ENCODE measurements at regions not wholly inside any gene's neighbourhood (a gene's known extent, or its start where the extent isn't known, plus 50 kb on each side); places are given as distances from the start of the nearest gene placed in this dataset.
"Not testable (repeated sequence)": the region's sequence is repeated elsewhere in the genome, so short reads cannot be mapped to it uniquely, and the experiment has no call there.

DNA sequence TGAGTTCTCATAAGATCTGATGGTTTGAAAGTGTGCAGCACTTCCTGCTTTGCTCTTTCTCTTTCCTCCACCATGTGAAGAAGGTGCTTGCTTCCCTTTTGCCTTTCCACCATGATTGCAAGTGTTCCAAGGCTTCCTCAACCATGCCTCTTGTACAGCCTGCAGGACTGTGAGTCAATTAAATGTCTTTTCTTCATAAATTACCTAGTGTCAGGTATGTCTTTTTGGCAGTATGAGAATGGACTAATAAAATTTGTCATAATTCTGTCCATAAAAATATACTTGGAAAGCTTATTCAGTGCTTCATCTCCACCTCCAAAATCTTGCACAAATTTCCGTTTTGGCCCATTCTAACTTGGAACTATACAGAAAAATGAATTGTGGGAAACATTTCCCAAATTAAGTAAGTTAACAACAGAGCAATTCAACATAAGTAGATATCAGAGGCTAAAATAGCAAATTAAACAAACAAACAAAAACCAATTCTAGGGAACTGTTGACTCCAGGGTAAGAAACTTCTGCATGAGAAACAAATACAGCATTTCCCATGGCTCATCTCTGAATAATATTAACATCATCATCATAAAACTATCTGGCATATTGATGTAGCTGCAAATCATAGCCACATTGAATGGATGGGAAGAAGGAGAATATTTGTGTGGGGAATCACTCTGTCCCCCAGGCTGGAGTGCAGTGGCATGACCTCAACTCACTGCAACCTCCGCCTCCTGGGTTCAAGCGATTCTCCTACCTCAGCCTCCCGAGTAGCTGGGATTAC lies 459.5 kb upstream of the FAR2 start:
- DNase-seq (ENCODE audit: low read depth), result no peak

DNA sequence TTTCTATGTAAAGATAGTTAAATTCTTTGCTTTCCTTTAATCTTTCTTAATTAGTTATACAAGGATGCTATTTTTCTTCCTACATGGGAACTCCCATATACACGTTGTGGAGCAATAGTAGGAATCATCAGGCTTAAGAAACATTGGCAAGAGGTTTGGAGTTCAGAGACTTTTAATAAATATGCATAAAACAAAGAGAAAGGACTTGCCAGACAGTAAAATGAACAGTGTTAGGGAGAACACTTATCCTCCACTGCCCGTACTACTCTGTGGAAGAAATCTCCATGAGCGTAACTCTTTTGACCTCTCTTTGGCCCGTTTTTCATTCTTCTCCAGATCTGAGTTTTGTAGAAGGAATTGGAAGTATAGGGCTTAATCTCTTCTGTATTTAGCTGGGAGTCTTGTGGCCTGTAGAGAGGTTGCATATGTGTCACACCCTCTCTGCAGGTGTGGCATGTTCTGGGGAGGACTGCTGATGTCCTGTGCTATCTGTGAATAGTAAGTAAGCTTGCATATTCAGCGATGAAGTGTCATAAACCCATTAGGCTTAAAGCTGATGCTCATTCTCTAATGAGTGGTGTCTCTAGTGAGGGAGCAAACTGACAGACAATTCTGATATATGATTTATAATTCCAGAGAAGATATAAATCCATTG lies 455.4 kb upstream of the FAR2 start:
- no peak for DNase-seq (ENCODE audit: low read depth)

DNA sequence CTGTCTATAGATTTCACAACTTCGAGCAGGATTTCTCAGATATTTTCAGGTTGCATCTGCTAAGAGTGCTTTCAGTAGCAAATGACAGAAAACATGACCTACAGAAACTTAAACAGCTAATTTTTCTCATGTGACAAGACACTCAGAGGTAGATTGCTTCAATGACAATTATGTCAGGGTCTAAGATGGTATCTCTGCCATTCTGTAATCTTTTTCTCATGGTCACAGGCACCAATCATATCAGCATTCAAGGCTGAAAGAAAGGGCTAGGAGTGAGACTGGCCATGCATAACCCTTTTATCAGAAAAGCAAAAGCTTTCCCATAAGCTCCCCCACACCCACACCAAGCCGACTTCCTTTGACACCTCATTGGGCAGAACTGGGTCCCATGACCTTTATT lies 450.5 kb upstream of the FAR2 start:
- DNase-seq (ENCODE audit: low read depth), result no peak

DNA sequence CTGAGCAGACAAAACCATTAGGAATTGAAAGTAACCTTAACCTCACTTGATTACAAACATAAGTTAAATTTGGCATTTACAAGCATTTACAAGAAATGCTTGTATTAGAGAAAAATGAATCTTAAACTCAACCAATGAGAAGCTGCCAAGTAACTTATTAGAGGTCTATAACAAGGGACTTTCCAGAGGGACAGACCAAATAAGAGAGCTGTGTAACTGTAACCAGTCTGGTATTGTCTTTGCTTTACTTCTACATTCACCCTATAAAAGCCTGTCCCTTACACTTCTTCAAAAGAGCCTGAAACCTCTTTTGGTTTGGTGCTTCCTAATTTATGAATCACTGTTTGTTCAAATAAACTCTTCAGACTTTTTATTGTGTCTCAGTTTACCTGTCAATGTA lies 450.0 kb upstream of the FAR2 start:
- DNase-seq (ENCODE audit: low read depth), result no peak

DNA sequence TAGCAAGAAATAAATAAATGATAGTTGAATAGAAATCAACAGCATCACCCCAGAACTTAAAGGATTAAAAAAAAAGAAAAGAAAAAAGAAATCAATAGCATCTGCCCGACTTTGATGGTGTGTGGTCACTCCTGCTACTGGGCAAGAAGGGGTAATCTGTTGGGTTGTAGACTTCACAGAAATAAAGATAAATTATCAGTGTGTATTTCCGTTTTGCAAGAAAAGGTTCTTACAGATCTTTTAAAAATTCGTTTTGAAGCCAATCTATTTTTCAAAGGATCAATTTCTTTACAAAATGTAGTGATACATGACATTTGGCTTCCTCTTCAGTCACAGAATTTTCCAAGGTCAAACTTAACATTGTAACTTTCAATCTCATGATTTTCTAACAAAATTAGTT lies 448.9 kb upstream of the FAR2 start:
- DNase-seq (ENCODE audit: low read depth), result no peak

DNA sequence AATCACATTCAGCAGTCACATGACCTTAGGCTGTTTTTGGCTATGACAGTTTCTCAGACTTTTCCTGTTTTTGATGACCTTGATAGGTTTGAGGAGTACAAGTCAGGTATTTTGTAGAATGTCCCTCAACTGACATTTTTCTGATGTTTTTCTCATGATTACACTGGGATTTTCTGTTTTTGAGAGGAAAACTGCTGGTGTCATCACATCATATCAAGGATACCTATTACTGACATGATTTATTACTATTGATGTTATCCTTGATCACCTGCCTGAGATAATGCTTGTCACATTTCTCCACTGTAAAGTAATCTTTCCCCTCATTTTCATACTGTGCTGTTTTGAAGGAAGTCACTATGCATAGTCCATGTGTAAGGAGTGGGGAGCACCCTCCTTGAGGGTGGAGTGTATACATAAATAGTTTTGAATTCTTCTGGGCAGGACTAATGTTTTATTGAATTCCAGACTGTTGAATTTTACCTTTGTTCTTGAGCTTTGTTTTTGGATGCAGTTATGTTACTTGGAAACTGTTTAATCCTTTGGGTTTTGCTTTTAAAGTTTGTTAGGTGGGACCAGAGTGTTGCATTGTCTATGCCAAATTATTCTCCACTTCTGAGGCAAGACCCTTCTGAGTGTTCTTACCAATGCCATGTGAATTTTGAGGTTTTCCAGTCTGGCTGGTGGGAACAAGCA lies 444.5 kb upstream of the FAR2 start:
- DNase-seq (ENCODE audit: low read depth), result no peak

DNA sequence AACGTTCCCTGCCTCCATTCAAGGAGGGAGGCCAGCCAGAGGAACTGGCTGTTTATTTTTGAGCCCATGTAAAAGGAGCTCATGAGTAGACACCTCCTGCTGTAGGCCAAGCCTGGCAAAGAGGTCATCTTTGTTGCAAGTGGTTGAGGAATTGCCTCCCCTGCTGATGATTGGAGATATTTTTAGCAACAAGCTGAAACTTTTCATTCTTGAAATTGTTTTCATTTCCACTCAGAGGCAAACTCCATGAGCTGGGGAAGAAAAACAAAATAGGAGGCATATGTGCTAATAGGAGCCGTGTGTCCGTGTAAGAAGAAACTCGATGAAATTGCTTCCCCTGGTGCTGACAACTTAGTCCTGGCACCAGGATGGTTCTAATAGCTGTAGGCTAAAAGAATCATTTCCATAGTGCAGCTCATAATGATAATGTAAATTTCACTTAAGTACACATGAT lies 440.1 kb upstream of the FAR2 start:
- DNase-seq (ENCODE audit: low read depth), result peak; percentile 64

DNA sequence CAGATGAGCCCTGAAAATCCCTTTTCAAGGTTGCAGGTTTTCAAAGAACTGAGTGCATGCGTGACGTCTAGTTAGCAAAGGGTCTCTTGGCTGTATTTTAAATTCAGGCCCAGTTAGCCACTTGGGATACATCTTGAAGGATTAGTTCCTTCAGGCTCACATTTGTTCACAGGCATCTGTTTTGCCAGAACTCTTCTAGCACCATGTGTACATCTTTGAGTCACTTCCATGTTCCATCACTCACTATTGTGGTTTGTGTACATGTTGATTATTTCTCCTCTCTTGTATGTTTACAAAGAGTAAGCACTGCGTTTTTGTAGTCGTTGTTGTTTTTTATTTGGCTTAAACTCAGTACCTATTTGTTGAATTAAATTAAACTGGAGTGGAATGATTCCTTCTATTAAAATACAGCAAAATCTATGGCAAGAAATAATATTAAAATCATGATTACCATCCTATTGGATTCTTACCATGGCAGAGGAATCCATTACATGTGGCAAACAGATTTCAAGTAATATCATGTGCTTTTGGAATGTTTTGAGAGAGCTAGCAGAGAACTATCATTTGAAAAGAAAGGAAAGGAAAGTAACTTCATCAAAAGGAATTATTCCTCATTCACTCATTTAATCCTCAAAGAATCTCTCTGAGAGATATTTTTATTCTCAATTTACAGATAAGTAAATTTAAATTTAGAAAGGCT lies 438.9 kb upstream of the FAR2 start:
- no peak for DNase-seq (ENCODE audit: low read depth)

DNA sequence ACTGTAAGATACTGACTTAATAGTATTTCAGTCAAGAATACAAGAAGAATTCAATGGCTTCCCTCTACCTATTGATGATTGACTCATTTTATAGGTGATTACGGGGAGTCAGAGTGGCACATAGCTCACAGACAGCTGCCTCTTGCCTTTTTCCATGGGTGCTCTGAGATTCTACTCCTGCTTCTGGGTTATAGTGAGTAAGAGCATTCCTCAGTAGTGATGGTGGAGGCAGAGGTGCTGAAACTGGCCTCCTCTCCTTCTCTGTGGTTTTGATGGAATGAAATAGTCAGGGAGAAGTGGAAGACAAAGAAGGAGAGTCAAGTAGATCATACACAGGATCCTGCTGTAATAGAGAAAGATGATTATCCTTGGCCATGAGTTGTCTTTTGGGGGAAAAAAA lies 438.2 kb upstream of the FAR2 start:
- DNase-seq (ENCODE audit: low read depth), result peak; percentile 66

DNA sequence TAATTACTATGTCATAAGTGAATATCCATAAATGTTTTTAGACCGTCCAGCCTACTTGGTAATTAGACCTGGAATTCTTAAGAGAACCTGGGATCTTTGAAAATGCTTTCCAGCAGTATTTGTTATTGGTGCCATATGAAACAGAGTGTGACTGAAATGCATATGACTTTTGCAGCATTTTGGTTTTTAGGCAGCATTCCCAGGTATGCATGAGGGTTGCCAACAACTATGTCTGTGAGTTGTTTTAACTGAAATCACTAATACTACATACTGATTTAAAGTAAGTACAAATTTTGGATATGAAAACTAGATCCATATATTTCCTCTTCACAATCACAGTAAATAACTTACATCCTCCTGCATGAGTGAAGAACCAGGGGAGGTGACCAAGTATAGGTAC lies 437.7 kb upstream of the FAR2 start:
- no peak for DNase-seq (ENCODE audit: low read depth)

DNA sequence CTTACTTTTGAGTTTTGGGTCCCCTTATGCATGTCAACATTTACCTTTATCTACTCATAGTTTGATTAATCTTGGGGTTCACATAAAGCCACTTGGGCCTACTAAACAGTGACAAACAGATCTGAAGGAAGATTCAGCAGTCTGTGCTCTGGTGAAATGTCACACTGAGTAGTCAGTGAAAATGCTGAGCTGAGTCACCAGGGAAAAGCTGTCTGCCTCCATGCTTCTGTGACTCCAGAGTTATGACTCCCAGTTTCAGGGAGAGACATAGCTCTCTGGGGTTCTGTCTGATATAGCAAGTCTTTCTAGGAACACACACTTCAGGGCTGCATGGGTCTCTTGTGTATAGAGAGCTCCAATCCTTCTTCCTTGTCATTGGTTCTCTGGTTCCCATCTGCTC lies 406.3 kb upstream of the FAR2 start:
- DNase-seq (ENCODE audit: low read depth), result no peak

DNA sequence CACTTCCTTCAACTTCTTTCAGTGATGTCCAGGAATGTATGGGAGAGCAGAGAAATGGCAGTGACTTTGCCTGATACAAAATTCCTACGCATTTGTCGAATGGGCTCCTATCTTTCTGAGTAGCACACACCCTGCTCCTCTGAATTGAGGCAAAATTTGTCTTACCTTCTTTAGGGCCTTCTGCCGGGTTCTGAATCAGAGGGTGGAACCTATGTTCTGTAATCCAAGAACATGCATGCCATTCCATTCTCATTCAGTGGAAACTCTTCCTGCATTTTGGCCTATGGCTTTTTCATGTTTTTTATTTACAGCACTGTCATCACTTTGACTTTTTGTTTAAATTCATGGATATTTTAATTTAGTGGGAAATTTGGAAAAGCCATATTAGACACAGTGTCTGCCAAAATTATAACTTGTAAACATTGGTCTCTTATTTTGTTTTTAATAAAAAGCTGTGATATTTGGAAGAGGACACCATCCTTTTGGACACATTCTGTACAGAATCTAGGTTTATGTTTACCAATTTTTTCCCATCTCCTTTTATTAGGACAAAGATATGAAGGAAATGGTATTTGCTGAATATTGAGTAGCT lies 402.2 kb upstream of the FAR2 start:
- DNase-seq (ENCODE audit: low read depth), result no peak

DNA sequence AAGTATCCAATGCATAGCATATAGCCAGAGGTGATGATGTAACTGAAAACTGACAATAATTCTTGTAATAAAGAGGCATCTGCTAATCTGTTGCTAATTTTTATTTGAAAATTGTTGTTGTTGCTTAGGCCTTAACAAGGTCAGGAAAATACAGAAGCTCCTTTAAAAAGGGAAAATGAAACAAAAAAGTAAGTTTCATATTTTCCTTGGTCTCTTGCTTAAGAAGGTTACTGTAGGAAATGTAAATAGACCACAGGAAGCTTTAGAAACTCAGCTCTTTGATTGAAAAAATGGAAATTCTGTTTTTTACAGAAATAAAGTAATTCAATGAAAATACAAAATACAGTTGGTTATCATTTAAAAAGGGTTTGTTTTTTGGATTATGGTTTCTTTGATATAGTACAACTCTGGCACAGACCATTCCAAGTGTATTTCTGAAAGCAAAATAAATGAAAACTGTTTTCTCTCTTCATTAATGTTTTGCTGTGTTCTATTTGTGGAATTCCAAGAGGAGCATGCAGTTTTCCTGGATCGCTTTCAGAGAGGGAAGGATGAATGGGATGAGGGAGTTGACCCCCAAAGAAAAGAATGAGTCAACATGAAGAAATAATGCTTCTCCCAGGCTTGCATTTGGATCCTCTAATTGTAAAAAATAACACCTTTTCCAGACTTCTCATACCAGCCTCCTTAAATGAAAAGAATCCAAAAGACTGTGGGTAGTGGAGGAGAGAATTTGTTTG lies 398.0 kb upstream of the FAR2 start:
- no peak for DNase-seq (ENCODE audit: low read depth)

DNA sequence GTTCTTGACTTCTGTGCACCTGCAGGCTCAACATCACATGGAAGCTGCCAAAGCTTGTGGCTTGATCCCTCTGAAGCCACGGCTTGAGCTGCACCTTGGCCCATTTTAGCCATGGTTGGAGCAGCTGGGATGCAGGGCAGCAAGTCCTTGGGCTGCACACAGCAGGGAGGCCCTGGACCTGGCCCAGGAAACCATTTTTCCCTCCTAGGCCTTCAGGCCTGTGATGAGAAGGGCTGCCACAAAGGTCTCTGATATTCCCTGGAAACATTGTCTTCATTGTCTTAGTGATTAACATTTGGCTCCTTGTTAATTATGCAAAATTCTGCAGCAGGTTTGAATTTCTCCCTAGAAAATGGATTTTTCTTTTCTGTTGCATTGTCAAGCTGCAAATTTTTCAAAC lies 394.1 kb upstream of the FAR2 start:
- DNase-seq (ENCODE audit: low read depth), result no peak

DNA sequence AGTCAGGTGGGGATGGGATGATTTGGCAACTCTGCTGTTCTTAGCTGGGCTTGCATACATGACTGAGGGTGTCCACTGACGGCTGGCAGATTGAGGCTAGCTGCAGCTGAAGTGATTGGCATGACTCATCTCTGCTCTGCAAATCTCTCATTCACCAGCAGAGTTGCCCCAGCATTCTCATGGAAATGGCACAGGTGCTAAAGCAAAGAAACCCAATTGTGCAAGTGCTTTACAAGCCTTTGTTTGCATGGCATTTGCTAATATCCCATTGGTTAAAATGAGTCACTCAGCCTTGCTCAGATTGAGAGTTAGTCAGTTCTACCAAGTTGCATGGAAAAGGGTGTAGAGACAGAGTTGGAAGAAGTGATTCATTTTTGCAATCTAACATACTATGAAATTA lies 389.7 kb upstream of the FAR2 start:
- DNase-seq (ENCODE audit: low read depth), result no peak

DNA sequence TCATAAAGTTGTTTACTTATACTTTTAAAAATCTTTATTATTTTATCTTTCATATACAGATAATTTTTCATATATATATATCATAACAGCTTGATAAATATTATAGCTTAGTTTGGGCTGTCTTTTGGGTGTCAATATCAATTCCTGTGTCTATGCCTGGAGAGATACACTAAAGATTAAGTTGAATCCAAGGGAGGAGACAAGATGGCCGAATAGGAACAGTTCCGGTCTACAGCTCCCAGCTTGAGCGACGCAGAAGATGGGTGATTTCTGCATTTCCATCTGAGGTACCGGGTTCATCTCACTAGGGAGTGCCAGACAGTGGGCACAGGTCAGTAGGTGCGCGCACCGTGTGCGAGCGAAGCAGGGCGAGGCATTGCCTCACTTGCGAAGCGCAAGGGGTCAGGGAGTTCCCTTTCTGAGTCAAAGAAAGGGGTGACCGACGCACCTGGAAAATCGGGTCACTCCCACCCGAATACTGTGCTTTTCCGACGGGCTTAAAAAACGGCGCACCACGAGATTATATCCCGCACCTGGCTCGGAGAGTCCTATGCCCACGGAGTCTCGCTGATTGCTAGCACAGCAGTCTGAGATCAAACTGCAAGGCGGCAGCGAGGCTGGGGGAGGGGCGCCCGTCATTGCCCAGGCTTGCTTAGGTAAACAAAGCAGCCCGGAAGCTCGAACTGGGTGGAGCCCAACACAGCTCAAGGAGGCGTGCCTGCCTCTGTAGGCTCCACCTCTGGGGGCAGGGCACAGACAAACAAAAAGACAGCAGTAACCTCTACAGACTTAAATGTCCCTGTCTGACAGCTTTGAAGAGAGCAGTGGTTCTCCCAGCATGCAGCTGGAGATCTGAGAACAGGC lies 388.8 kb upstream of the FAR2 start:
- DNase-seq (ENCODE audit: low read depth), result not testable (repeated sequence)

DNA sequence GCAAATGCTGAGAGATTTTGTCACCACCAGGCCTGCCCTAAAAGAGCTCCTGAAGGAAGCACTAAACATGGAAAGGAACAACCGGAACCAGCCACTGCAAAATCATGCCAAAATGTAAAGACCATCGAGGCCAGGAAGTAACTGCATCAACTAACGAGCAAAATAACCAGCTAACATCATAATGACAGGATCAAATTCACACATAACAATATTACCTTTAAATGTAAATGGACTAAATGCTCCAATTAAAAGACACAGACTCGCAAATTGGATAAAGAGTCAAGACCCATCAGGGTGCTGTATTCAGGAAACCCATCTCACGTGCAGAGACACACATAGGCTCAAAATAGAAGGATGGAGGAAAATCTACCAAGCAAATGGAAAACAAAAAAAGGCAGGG lies 387.2 kb upstream of the FAR2 start:
- not testable (repeated sequence) for DNase-seq (ENCODE audit: low read depth)

DNA sequence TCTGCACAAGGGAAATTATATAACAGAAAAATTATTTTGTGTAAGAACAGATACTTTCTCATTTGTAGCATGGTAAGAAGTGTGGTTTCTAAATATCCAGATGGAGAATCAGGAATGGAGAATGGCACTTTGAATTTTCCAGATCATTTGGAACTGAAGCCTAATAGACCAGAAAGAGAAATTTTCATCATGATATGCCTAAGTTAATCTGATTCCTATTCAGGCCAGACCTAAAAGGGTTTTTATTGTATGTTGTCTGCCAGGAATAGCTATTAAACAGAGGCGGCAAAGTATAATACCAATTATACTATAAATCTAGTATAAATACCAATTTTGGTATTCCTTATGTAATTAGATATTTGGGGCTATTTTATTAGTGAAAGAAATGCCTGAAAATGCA lies 382.7 kb upstream of the FAR2 start:
- DNase-seq (ENCODE audit: low read depth), result no peak

DNA sequence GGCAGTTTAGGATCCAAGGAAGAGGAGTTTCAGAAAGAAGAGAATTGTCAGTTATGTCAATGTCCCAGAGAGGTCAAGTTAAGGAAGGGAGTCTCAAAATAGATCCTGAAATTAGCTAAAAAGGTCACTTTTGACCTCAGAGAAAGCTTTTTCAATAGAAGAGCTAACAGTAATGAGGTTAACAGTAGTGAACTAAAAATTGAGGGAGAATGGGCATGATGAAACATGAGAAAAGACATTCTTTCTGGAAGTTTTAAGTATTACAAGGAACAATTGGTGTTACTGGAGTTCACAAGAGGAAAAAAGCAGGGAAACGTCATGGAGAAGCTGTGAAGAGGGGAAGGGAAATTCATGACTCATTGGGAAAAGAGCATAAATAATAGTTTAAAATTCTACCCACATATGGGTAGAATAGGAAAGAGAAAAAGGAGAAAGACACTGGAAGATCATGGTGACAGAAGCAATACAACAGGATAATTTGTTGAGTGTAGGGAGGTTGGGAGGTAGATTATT lies 381.2 kb upstream of the FAR2 start:
- no peak for DNase-seq (ENCODE audit: low read depth)

DNA sequence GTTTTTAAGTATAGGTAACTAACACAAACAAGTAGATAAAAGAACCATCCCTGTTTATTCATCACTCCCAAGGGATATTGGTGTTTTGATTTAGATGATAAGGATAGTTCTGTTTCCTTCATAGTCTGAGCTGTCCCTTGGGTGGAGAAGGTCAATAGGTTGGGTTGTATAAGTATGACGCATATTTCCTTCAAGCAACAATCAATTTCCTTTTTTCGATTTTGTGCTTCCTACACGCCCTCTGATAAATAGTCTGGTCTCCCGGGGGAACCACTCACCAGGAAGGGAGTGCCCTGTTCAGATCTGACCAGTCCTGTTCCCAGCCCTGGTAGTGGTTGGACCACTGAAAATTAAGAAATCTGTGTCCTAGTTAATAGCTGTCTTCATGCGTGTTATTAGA lies 378.8 kb upstream of the FAR2 start:
- DNase-seq (ENCODE audit: low read depth), result no peak

Measured in GM04504 (cell line).